ENCODE measurements at regions not wholly inside any gene's neighbourhood (a gene's known extent, or its start where the extent isn't known, plus 50 kb on each side); places are given as distances from the start of the nearest gene placed in this dataset.

DNA sequence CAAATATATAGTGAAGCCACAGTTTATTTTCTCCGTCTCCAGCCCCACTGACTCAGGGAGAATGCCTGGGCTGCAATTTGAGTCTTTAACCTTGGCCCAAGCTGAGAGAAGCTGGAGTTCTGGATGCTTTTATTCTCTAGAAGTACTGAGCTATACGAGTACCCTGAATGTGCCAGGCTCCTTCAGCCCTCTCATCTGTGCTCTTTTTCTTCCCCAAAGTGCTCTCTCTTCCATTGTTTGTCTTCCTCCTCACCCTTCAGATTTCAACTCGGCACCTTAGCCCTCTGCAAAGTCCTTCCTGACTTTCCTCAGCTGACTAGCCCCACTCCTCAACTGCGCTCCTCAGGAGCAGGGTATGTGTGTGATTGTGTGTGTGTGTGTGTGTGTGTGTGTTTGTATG is 75.6 kb upstream of the AGBL1 start:
- H3K27ac ChIP-seq (ENCODE audit: low read length), result no peak overlapping the region
- H3K27me3 ChIP-seq (ENCODE audit: low read depth, low read length), result peaks cover 52% of the 10 kb centered on the region
- H4K20me1 ChIP-seq (ENCODE audit: insufficient read depth, low read length), result no peaks in the 10 kb centered on the region
- no peak overlapping the region for H2AFZ ChIP-seq (ENCODE audit: low read depth, low read length)
- no peak overlapping the region for H3K4me3 ChIP-seq (ENCODE audit: low read length)
- no peak for TF ChIP-seq EZH2phosphoT487 (IDR thresholded peaks at IDR 0.05; ENCODE audit: low read depth)
- TF ChIP-seq, protein P1, sequence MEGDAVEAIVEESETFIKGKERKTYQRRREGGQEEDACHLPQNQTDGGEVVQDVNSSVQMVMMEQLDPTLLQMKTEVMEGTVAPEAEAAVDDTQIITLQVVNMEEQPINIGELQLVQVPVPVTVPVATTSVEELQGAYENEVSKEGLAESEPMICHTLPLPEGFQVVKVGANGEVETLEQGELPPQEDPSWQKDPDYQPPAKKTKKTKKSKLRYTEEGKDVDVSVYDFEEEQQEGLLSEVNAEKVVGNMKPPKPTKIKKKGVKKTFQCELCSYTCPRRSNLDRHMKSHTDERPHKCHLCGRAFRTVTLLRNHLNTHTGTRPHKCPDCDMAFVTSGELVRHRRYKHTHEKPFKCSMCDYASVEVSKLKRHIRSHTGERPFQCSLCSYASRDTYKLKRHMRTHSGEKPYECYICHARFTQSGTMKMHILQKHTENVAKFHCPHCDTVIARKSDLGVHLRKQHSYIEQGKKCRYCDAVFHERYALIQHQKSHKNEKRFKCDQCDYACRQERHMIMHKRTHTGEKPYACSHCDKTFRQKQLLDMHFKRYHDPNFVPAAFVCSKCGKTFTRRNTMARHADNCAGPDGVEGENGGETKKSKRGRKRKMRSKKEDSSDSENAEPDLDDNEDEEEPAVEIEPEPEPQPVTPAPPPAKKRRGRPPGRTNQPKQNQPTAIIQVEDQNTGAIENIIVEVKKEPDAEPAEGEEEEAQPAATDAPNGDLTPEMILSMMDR (IDR thresholded peaks at IDR 0.05; ENCODE audit: low read depth, low read length), result no peak
- no peaks in the 10 kb centered on the region for H3K36me3 ChIP-seq (replicated peaks; ENCODE audit: low read depth, low read length)
- no peaks in the 10 kb centered on the region for H3K4me1 ChIP-seq (ENCODE audit: low read length)
- no peaks in the 10 kb centered on the region for H3K9me3 ChIP-seq (ENCODE audit: insufficient read depth, low read length)
- no peak overlapping the region for H3K4me2 ChIP-seq (ENCODE audit: low read length)
- H3K9ac ChIP-seq (ENCODE audit: low read length), result no peak overlapping the region
- H3K79me2 ChIP-seq (ENCODE audit: low read length), result no peaks in the 10 kb centered on the region

DNA sequence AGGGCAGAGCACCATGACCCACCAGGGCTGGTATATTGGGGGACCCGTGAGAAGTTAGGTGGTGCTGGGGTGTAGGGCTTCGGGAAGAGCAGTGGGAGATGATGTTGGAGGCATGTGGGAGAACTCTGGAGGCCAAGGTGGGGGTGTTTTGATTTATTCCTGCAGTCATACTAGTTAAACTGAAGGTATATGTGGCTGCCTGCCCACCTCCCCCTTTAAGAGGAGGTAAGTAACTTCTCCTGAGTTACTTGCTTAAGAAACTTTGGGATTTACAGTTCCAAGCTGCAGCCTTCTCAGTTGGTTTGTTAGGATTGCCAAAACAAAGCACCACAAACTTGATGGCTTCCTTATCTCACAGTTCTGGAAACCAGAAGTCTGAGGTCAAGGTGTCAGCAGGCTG is 73.1 kb upstream of the AGBL1 start:
- H3K4me3 ChIP-seq (ENCODE audit: low read length), result no peak overlapping the region
- H3K27me3 ChIP-seq (ENCODE audit: low read depth, low read length), result peaks cover 38% of the 10 kb centered on the region
- no peak for TF ChIP-seq EZH2phosphoT487 (IDR thresholded peaks at IDR 0.05; ENCODE audit: low read depth)
- TF ChIP-seq, protein P1 (IDR thresholded peaks at IDR 0.05; ENCODE audit: low read depth, low read length), result no peak
- no peak overlapping the region for H2AFZ ChIP-seq (ENCODE audit: low read depth, low read length)
- no peak overlapping the region for H3K4me2 ChIP-seq (ENCODE audit: low read length)
- no peaks in the 10 kb centered on the region for H3K9me3 ChIP-seq (ENCODE audit: insufficient read depth, low read length)
- no peaks in the 10 kb centered on the region for H3K4me1 ChIP-seq (ENCODE audit: low read length)
- no peak overlapping the region for H3K27ac ChIP-seq (ENCODE audit: low read length)
- no peaks in the 10 kb centered on the region for H4K20me1 ChIP-seq (ENCODE audit: insufficient read depth, low read length)
- H3K36me3 ChIP-seq (replicated peaks; ENCODE audit: low read depth, low read length), result no peaks in the 10 kb centered on the region
- no peak overlapping the region for H3K9ac ChIP-seq (ENCODE audit: low read length)
- H3K79me2 ChIP-seq (ENCODE audit: low read length), result no peaks in the 10 kb centered on the region

DNA sequence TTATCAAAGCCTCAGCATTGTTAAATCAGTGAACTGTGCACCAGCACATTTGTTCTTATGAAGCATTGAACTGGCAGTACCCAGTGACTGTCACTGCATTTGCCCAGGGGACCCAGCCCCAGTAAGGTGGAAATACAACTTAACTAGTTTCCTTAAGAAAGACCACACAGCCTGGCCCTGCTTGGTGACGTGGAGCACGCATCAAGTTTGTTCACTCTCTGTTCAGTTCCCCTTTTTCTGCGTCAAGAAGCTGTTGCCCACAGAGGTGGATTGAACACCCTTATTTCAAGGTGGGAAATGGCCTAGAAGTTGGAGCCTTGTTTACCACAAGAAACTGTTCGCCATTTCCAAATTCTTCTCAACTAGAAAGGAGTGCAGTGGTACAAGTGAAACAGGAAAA is 69.9 kb upstream of the AGBL1 start:
- H3K27me3 ChIP-seq (ENCODE audit: low read depth, low read length), result peaks cover 21% of the 10 kb centered on the region
- H3K4me3 ChIP-seq (ENCODE audit: low read length), result no peak overlapping the region
- H3K4me1 ChIP-seq (ENCODE audit: low read length), result no peaks in the 10 kb centered on the region
- 0 out of 2 replicates have a peak overlapping the region, but pooled peaks have one; percentile 4 for H2AFZ ChIP-seq (ENCODE audit: low read depth, low read length)
- TF ChIP-seq, protein P1 (IDR thresholded peaks at IDR 0.05; ENCODE audit: low read depth, low read length), result no peak
- no peak for TF ChIP-seq EZH2phosphoT487 (IDR thresholded peaks at IDR 0.05; ENCODE audit: low read depth)
- no peaks in the 10 kb centered on the region for H3K36me3 ChIP-seq (replicated peaks; ENCODE audit: low read depth, low read length)
- no peak overlapping the region for H3K9ac ChIP-seq (ENCODE audit: low read length)
- no peaks in the 10 kb centered on the region for H3K9me3 ChIP-seq (ENCODE audit: insufficient read depth, low read length)
- no peaks in the 10 kb centered on the region for H3K79me2 ChIP-seq (ENCODE audit: low read length)
- H3K4me2 ChIP-seq (ENCODE audit: low read length), result no peak overlapping the region
- no peaks in the 10 kb centered on the region for H4K20me1 ChIP-seq (ENCODE audit: insufficient read depth, low read length)
- H3K27ac ChIP-seq (ENCODE audit: low read length), result no peak overlapping the region

DNA sequence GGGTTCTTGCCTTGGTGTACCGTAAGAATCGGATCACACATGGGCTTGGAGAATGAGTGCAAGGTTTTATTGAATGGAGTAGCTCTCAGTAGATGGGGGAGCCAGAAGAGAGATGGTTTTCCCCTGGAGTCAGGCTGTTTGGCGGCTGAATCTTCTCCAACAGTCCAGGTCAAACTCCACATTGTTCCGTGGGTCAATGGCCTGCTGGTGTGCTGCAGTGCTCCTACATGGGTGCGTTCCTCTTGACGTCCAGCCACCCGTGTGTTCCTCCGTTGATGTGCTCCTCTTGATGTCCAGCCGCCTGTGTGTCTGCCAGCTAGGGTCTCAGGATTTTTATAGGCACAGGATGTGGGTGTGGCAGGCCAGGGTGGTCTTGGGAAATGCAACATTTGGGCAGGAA is 69.3 kb upstream of the AGBL1 start:
- Histone ChIP-seq H3K27me3 (ENCODE audit: low read depth, low read length) (peaks cover 21% of the 10 kb centered on the region; the same call in 1 of the 2 replicates), H3K79me2 (ENCODE audit: low read length) (no peaks in the 10 kb centered on the region), H3K4me1 (ENCODE audit: low read length) (no peaks in the 10 kb centered on the region), H3K27ac (ENCODE audit: low read length) (no peak overlapping the region), H3K36me3 (replicated peaks; ENCODE audit: low read depth, low read length) (no peaks in the 10 kb centered on the region), H3K4me2 (ENCODE audit: low read length) (no peak overlapping the region), H3K4me3 (ENCODE audit: low read length) (no peak overlapping the region), H3K9ac (ENCODE audit: low read length) (no peak overlapping the region), H2AFZ (ENCODE audit: low read depth, low read length) (no peak overlapping the region), H3K9me3 (ENCODE audit: insufficient read depth, low read length) (no peaks in the 10 kb centered on the region), H4K20me1 (ENCODE audit: insufficient read depth, low read length) (no peaks in the 10 kb centered on the region)
- no peak for TF ChIP-seq EZH2phosphoT487 (IDR thresholded peaks at IDR 0.05; ENCODE audit: low read depth)
- TF ChIP-seq, protein P1 (IDR thresholded peaks at IDR 0.05; ENCODE audit: low read depth, low read length), result no peak
